Fibroblast of skin of right quadriceps (primary cell): ENCODE measurements at regions not wholly inside any gene's neighbourhood (a gene's known extent, or its start where the extent isn't known, plus 50 kb on each side); places are given as distances from the start of the nearest gene placed in this dataset.

Experiments
- DNase-seq: peaks from one replicate; pipeline ENCODE4 v3.0.0-alpha.2; 2013

DNA sequence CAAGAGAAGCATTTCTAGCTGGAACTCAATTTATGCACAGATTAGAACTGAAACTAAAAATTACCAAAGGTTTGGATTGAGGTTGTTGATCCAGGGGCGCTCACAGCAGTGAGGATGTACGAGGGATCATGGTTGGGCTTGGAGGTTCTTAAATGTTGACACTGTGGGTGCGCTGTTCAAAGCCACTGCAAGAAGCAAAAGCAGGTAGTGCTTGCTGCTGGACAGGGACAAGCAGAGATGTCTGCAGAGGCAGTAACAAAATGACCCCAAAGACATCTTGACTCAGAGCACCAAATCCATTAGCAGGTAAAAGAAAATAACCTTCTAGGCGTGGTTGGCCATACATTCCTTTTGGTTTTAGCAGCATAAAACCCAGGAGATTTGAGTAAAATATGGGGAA lies 468.4 kb downstream of the ZSWIM6 start:
- DNase-seq: no peak

DNA sequence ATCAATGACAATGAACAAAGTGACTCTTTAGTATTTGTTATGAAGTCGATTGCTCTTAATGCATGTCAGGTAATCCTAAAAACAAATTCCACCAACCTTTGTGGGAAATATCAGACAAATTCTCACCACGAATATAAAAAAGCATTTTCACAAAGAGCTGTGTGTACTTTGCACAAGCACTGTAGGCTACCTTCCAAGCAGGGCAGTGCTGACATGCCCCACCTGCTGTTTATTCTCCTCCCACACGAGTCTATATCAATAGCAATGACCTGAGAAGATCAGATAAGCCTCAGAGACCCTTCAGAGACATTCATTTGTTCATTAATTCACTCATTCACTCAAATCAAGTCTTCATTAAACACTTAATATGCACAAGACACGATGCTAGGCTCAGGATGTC lies 469.1 kb downstream of the ZSWIM6 start:
- no peak for DNase-seq

DNA sequence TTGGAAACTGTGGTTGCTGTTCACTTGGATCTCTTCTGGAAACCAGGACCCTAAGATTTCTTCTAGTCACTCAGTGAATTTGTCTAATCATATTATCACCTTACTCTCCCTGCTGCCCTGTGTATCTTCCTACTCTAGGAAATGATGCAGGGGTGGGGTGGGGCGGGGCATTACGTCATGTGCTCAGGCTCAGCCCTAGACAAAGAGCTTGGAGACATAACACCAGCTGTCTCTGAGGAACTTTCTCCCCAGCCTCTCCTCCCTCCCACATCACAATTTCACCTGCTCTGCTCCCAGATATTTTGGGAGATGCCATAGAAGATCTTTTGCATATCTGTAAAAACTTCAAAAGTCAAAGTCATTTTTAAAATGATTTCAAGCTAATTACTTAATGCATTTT lies 470.4 kb downstream of the ZSWIM6 start:
- no peak for DNase-seq

DNA sequence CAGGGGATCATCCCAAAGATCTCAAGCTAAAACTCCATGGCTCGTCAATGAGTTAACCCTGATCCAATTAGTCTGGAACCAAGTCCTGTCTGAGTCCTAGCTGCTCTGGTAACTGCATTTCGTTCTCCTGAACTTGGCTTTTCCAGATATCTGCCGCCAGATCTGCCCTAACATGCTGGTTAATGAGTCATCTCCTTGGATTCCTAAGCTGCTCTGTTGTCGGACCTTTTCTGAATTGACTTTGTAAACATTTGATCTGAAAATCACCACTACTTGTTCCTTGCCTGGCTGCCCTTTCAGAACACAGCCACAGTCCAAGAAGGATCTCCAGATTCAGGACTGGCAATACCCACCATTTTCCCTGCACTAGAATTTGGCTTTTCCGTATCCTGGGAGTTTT lies 473.0 kb downstream of the ZSWIM6 start:
- DNase-seq: peak; percentile 73

DNA sequence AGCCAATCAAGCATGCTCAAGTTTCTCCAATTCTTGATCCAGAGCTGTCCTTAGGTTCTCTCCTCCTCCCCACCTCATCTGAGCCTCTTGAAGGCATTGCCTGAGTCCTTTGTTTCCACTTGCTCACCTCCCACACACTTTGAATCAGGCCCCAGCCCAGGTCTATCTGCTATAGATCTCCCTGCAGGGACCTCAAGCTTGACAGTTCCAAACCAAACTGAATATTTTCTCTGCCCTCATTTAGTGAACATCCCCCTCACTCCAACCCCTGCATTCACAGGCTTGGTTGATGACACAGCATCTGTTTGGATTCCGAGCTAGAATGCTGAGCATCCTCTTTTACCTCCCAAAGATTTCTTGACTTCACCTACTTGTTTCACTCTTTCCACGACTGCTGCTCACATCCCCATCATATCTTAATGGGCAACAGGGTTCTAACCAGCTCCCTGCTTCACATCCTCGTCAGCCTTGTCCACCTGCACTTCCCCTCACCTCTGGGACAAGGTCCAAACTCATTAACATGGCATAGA lies 474.5 kb downstream of the ZSWIM6 start:
- DNase-seq: peak; percentile 4

DNA sequence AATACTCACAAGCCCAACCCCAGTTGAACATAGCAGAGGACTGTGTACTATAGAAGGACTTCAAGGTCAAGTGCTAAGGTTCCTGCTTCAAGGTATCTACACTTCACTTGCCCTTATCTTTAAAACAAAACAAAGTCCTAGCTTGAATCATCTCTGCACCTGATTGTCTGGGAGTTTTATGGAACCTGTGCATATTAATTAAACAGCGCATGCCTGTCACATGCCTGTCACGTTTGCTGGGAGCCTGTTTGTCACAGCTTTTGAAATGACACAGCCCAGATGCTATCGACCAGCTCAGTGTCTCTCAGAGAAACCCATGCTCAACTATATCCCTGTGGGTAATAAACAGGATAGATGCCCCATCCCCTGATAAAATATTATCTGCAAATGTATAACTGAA lies 476.0 kb downstream of the ZSWIM6 start:
- no peak for DNase-seq

DNA sequence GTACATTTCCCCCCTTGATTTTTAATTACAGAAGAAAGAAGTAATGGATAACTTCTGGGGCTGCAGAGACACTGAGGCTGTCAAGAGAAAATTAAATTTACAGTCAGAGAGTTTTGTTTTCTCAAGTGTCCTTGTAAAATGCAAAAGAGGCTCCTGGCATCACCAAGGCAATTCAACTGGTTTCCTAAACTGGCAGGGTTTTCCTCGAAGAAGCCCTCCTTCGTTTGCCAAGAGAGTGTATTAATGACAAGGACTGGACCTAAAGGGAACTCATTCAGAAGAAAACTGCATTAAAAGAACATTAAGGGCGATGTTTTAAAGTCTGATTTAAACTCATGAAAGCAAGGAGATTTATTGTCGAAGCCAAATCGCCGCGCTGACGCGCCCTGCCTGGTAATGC lies 476.9 kb downstream of the ZSWIM6 start:
- no peak for DNase-seq

- DNase-seq: no peak
Measured at GRCh38 chr5:61809651-61810050, 477.6 kb downstream of the ZSWIM6 start.

DNA sequence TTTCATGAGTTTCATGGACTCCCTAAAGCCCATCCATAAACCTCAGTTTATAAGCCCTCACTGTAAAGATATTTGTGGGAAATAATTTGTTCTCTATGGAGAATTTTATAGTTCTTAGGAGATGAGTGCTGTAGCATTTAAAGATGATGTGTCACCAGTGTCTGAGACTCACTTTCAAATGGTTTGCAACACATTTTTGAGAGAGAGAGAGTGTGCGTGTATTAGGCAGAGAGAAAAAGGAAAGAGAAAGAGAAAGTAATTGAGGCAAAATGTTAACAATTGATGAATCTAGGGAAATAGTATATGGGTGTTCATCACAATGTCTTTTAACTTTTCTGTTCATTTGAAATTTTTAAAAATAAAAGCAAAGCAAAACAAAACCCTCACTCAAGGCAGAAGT lies 479.0 kb downstream of the ZSWIM6 start:
- peak; percentile 48 for DNase-seq

- DNase-seq: no peak
Measured at GRCh38 chr5:61813361-61813760, 481.3 kb downstream of the ZSWIM6 start.

DNA sequence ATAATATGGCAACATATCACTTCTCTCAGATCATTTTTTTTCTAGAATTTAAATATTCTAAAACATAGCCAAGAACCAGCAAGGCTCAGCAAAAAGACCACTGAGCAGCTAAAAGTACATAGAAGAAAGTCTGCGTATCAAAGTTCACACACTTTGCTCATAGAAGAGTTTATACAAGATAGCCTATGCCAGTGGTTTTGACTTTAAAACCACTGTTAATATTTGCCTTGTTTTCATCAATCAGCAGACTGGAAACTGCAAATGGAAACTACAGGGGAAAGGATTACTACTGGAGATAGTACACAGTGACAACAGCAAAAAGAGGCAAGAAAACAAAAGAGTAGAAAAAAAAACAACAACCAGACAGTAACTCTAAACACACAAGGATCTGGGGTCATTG lies 483.3 kb downstream of the ZSWIM6 start:
- DNase-seq: no peak

- no peak for DNase-seq
Measured at GRCh38 chr5:61816146-61816545, 484.1 kb downstream of the ZSWIM6 start.

GRCh38 chr5:61816585-61817450 lies 484.8 kb downstream of the ZSWIM6 start:
- DNase-seq: no peak

DNA sequence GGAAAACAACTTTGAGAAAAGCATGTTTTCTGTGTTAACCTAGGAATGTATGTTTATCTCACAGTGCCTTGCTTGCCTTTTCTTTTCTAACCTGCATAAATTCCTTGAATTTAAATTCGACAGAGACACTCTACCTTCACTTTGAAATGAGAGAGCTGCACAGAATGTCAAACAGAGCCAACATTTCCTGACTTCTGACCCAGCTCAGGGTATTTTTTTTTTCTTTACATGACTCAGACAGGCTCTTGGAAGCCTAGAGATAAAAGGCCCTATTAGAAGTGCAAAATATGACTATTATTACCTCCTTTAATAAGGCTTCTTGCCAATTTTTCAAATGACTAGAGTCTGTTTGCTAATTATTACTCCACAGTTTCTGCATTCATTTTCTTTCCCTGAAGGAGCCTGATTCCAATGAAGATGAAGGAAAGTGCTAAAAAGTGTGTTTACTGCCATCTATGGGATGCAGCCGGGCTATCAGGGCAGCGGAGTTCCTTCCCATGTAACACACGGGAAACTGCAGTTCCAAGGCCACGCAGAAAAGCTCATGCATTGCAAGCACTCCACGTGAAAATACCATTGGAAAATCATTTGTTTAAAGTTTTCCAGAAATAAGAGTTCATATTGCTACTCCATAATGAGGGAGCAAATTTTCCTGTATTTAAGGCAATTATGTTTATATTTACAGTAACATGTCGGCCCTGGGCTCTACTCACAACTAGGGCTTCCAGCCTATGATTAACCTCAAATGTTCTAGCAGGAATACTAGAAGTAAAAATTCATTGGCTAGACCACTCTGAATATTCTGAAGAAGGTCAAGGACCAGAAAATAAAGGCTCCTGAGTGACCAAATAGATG lies 485.6 kb downstream of the ZSWIM6 start:
- peak; percentile 57 for DNase-seq

DNA sequence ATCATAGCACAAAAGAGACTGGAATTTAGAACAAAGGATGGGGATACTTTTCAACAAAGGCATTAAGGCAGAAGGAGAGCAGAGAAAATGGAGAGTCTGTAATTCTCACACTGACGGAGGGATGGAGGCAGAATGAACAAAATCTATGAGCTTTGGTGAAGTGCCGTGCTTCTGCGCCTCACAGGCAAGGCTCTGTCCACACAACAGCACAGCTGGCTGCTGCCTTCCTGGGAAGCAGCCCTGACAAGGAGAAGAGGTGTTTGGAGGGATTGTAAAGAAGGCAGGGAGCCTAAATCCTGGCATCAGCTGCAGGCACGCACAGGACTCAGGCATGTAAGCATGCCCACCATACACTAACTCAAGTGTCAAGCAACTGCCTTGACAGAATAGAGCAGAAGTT lies 485.2 kb upstream of the KIF2A start:
- DNase-seq: no peak

DNA sequence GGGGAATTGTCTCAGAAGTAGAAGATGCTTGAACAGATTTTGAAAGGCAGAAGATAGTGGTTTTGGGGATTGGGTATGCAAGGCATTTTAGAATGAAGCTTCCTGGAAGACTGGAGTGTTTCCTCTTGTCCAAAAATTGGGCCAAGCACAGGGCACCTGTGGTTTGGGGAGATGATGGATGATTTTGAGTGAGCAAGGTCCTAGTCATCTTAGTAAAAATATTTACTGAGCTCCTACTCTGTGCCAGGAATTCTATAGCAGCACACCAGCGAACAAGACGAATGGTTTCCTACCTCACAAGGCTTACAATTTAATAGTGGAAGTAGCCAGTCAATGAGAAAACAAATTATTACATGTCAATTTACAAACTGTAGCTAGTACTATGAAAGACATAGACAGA lies 484.4 kb upstream of the KIF2A start:
- no peak for DNase-seq

- no peak for DNase-seq
Measured at GRCh38 chr5:61822584-61822983, 483.4 kb upstream of the KIF2A start.

- no peak for DNase-seq
Measured at GRCh38 chr5:61823065-61823464, 482.9 kb upstream of the KIF2A start.

DNA sequence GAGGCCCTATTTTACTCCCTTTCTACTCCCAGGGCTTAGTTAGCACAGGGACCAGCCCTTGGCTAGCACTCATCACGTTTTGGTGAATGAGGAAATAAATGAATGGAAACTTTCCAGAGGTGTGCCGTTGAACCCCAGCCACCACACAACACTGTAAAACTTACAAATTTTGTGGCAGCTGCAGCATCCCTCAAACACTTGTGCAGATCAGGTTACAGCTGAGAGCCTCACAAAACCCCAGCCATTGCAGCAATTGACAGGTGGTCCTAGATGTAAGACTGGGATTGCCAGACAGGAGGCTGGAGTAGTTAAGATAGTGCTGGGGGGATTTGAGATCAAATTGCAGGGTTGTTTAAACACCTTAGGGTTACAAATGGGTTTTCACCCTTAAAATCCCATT lies 482.2 kb upstream of the KIF2A start:
- no peak for DNase-seq

DNA sequence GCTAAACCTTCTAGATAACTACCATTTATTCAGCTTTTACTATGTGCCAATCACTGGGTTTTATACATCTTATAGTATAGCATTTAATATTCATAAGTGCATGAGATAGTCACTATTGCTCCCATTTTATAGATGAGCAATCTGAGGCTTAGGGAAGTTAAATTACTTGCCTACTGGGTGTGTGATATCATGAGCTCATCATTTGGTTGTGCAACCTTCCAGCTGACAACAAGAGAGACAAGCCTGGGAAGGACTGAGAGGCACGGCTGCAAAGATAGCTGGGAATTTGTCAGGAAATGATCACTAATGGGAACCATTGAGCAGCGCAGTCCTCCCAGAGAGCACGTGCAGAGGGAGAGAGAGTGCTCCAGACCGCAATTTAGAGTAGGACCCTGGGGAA lies 481.6 kb upstream of the KIF2A start:
- no peak for DNase-seq

- DNase-seq: no peak
Measured at GRCh38 chr5:61827445-61827975, 478.5 kb upstream of the KIF2A start.

GRCh38 chr5:61828856-61829255 lies 477.1 kb upstream of the KIF2A start:
- no peak for DNase-seq

- DNase-seq: no peak
Measured at GRCh38 chr5:61831736-61832135, 474.3 kb upstream of the KIF2A start.

GRCh38 chr5:61837788-61838187 lies 468.2 kb upstream of the KIF2A start:
- no peak for DNase-seq
